Loucy (cell line): ENCODE measurements at regions not wholly inside any gene's neighbourhood (a gene's known extent, or its start where the extent isn't known, plus 50 kb on each side); places are given as distances from the start of the nearest gene placed in this dataset.

Experiments
- H2AFZ ChIP-seq: fragments of 200-600 bp; sonication (generic); 2 replicates; pipeline ENCODE4 v1.6.0; 2016; ENCODE audit warnings: antibody characterized with exemption, mild to moderate bottlenecking, low read length, moderate library complexity
- H3F3A ChIP-seq: fragments of 200-600 bp; 2 replicates; pipeline ENCODE4 v1.6.0; 2016; ENCODE audit warnings: antibody characterized with exemption, low read depth, mild to moderate bottlenecking
- H3K27me3 ChIP-seq: fragments of 200-600 bp; sonication (generic); 2 replicates; pipeline ENCODE4 v1.6.1; 2014; ENCODE audit warnings: low read length, mild to moderate bottlenecking; ENCODE audit not compliant: insufficient read depth, poor library complexity, severe bottlenecking
- H3K36me3 ChIP-seq: fragments of 200-600 bp; sonication (generic); 2 replicates; pipeline ENCODE4 v1.6.1; 2016; ENCODE audit warnings: low read length; ENCODE audit not compliant: insufficient read depth
- H3K4me1 ChIP-seq: fragments of 200-600 bp; sonication (generic); 2 replicates; pipeline ENCODE4 v1.5.1; 2014; ENCODE audit warnings: low read length, mild to moderate bottlenecking; ENCODE audit not compliant: insufficient read depth, poor library complexity, severe bottlenecking
- H3K4me2 ChIP-seq: fragments of 200-600 bp; sonication (generic); 2 replicates; pipeline ENCODE4 v1.6.0; 2014; ENCODE audit warnings: antibody characterized with exemption, low read length, low read depth, mild to moderate bottlenecking; ENCODE audit not compliant: poor library complexity, severe bottlenecking
- H3K4me3 ChIP-seq: fragments of 200-600 bp; sonication (generic); 2 replicates; pipeline ENCODE4 v1.5.1; 2014; ENCODE audit warnings: low read length, mild to moderate bottlenecking, mixed read lengths; ENCODE audit not compliant: poor library complexity, severe bottlenecking
- H3K79me2 ChIP-seq: fragments of 200-600 bp; sonication (generic); 2 replicates; pipeline ENCODE4 v1.6.1; 2014; ENCODE audit warnings: low read length; ENCODE audit not compliant: insufficient read depth
- H3K9ac ChIP-seq: fragments of 200-600 bp; sonication (generic); 2 replicates; pipeline ENCODE4 v1.6.0; 2014; ENCODE audit warnings: mild to moderate bottlenecking, low read depth, low read length, moderate library complexity; ENCODE audit not compliant: poor library complexity, severe bottlenecking
- H3K9me2 ChIP-seq: fragments of 200-600 bp; sonication (generic); replicated peaks from 2 replicates; pipeline ENCODE4 v1.6.1; 2016; ENCODE audit warnings: low read depth, low read length, mixed read lengths
- H3K9me3 ChIP-seq: fragments of 200-600 bp; sonication (generic); 2 replicates; pipeline ENCODE4 v1.6.1; 2014; ENCODE audit warnings: mild to moderate bottlenecking, antibody characterized with exemption, low read length, low read depth; ENCODE audit not compliant: insufficient read depth
- H4K20me1 ChIP-seq: fragments of 200-600 bp; sonication (generic); 2 replicates; pipeline ENCODE4 v1.6.0; 2014; ENCODE audit warnings: antibody characterized with exemption, low read length, mild to moderate bottlenecking; ENCODE audit not compliant: insufficient read depth, poor library complexity, severe bottlenecking
- EZH2phosphoT487 ChIP-seq: fragments of 200-600 bp; IDR thresholded peaks from 2 replicates; pipeline ENCODE4 v1.6.1; 2018; ENCODE audit warnings: antibody characterized with exemption, mild to moderate bottlenecking, moderate library complexity, borderline replicate concordance
- TF ChIP-seq, protein P1 (sequence below): fragments of 200-600 bp; sonication (generic); conservative IDR thresholded peaks from 2 replicates; pipeline ENCODE4 v1.5.1; 2014; ENCODE audit warnings: mild to moderate bottlenecking, antibody characterized with exemption, low read length

DNA sequence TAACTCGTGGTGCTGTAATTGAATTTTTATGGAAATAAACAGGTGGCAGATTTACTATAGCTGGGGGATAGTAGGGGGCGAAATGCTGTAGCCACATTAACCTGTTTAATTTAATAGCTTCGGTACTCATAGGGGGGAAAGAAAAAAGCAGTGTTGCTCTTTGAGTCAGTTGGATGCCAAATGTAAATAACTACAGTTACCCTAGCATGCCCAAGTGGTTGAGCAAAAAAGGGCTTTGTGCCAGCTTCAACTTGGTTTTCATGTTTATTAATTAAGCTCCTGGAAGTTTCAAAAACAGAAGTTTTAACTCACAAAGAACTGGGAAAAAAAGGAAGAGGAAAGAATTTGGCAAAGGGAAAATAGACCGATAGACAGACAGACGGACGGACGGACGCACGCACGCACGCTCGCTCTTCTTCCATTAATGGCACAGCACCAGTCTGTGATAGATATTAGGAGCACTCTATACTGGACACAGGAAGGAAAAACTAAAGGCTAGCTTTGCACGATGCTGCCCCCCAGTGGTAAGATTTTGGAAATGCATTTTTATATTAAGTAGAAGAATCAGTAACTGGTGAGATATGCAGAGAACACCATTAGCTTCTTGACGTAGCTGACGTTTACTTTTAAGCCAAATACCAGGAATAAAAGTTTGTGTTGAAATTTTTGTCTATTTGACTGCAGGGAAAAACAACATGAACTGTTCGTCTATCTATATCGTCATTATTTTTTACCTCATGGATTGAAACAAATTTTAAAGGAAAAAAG is 151.8 kb downstream of the SLC7A11 start:
- peak overlapping the region; percentile 67 for H2AFZ ChIP-seq

DNA sequence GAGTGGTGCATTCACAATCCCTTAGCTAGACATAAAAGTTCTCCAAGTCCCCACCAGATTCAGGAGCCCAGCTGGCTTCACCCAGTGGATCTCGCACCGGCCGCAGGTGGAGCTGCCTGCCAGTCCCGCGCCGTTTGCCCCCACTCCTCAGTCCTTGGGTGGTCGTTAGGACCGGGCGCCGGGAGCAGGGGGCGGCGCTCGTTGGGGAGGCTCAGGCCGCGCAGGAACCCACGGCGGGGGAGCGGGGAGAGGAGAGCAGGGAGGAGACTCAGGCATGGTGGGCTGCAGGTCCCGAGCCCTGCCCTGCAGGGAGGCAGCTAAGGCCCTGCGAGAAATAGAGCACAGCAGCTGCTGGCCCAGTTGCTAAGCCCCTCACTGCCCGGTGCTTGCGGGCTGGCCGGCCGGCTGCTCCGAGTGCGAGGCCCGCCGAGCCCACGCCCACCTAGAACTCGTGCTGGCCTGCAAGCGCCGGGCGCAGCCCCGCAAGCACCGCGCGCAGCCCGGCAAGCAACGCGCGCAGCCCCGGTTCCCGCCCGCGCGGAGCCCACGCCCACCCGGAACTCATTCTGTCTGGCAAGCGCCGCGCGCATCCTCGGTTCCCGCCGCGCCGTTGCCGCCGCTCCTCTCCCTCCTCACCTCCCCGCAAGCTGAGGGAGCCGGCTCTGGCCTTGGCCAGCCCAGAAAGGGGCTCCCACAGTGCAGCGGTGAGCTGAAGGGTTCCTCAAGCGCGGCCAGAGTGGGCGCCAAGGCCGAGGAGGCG is 153.5 kb downstream of the SLC7A11 start:
- H3K4me3 ChIP-seq: no peak overlapping the region
- H3K9me3 ChIP-seq: no peaks in the 10 kb centered on the region
- TF ChIP-seq EZH2phosphoT487: no peak
- TF ChIP-seq, protein P1, sequence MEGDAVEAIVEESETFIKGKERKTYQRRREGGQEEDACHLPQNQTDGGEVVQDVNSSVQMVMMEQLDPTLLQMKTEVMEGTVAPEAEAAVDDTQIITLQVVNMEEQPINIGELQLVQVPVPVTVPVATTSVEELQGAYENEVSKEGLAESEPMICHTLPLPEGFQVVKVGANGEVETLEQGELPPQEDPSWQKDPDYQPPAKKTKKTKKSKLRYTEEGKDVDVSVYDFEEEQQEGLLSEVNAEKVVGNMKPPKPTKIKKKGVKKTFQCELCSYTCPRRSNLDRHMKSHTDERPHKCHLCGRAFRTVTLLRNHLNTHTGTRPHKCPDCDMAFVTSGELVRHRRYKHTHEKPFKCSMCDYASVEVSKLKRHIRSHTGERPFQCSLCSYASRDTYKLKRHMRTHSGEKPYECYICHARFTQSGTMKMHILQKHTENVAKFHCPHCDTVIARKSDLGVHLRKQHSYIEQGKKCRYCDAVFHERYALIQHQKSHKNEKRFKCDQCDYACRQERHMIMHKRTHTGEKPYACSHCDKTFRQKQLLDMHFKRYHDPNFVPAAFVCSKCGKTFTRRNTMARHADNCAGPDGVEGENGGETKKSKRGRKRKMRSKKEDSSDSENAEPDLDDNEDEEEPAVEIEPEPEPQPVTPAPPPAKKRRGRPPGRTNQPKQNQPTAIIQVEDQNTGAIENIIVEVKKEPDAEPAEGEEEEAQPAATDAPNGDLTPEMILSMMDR: no peak

More for the DNA sequence above, 151.8 kb downstream of the SLC7A11 start:
- peaks cover 14% of the 10 kb centered on the region for H3K4me1 ChIP-seq
- H3K27me3 ChIP-seq: no peaks in the 10 kb centered on the region
- no peaks in the 10 kb centered on the region for H3K9me2 ChIP-seq
- H3K9me3 ChIP-seq: no peaks in the 10 kb centered on the region
- H3K9ac ChIP-seq: no peak overlapping the region
- no peaks in the 10 kb centered on the region for H3K79me2 ChIP-seq
- H3F3A ChIP-seq: no peaks in the 10 kb centered on the region
- H4K20me1 ChIP-seq: no peaks in the 10 kb centered on the region
- H3K4me2 ChIP-seq: peak overlapping the region; percentile 7
- no peaks in the 10 kb centered on the region for H3K36me3 ChIP-seq
- TF ChIP-seq, protein P1: peak; percentile 84
- TF ChIP-seq EZH2phosphoT487: no peak
- H3K4me3 ChIP-seq: no peak overlapping the region

DNA sequence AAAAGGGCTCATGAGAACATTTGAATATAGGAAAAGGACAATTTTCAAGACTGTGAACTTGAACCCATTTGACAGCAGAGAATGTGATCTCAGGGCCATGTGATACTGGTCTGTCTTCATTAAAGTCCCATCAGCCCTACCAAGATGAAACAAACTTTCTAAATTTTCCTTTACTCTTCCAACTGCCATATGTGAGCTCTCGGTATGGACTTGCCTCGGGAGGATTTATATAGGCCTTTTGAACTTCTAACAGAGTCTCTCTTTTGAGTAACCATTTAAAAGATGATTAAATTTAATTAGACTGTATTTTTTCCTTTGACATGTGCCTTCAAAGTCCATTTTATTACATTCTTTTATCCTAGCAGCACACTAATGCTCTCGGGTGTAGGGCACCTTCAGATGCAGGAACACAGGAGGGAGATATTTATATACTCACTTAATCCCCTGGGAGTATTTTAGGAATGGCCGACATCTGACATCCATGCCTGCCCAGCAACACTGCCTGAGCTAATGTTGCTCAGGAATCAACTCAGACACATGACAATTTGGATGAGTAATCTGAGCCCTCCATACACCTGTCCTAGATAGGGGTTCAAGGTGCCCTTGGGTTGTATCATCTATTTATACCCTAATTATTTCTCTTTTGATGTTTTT is 155.0 kb downstream of the SLC7A11 start:
- Histone ChIP-seq H2AFZ (0 out of 2 replicates have a peak overlapping the region, but pooled peaks have one; percentile 51), H3K9me3 (no peaks in the 10 kb centered on the region), H3K36me3 (no peaks in the 10 kb centered on the region), H3F3A (no peaks in the 10 kb centered on the region), H3K9ac (no peak overlapping the region), H3K9me2 (no peaks in the 10 kb centered on the region), H4K20me1 (no peaks in the 10 kb centered on the region), H3K4me3 (no peak overlapping the region), H3K27me3 (no peaks in the 10 kb centered on the region), H3K4me2 (no peak overlapping the region), H3K4me1 (no peaks in the 10 kb centered on the region), H3K79me2 (no peaks in the 10 kb centered on the region)
- TF ChIP-seq EZH2phosphoT487: no peak

More for the DNA sequence above, 153.5 kb downstream of the SLC7A11 start:
- no peaks in the 10 kb centered on the region for H3K36me3 ChIP-seq
- H3K9ac ChIP-seq: no peak overlapping the region
- H3F3A ChIP-seq: no peaks in the 10 kb centered on the region
- no peaks in the 10 kb centered on the region for H3K27me3 ChIP-seq
- no peaks in the 10 kb centered on the region for H4K20me1 ChIP-seq
- no peaks in the 10 kb centered on the region for H3K79me2 ChIP-seq
- H3K4me1 ChIP-seq: no peaks in the 10 kb centered on the region
- no peaks in the 10 kb centered on the region for H3K9me2 ChIP-seq
- H2AFZ ChIP-seq: no peak overlapping the region
- H3K4me2 ChIP-seq: no peak overlapping the region
